Keratinocyte (primary cell): ENCODE measurements at regions not wholly inside any gene's neighbourhood (a gene's known extent, or its start where the extent isn't known, plus 50 kb on each side); places are given as distances from the start of the nearest gene placed in this dataset.

Experiments used
- DNase-seq: peaks from one replicate; pipeline ENCODE4 v3.0.0-alpha.2; 2011; ENCODE audit warnings: low read depth, missing footprints, low spot score
- FAIRE-seq: peaks from 2 replicates; lab custom pipeline; 2011; peaks lifted over from hg19 to GRCh38; lab: Jason Lieb, UNC
- H2AFZ ChIP-seq: 2 replicates; pipeline ENCODE4 v1.6.0; 2012; ENCODE audit warnings: low read length, control low read depth, inconsistent platforms; ENCODE audit not compliant: control insufficient read depth
- H3K27ac ChIP-seq: 2 replicates; pipeline ENCODE4 v1.5.1; 2011; ENCODE audit warnings: low read length; ENCODE audit not compliant: control insufficient read depth, insufficient read depth
- H3K27me3 ChIP-seq: 3 replicates; pipeline ENCODE4 v1.6.0; 2011; ENCODE audit warnings: low read length; ENCODE audit not compliant: control insufficient read depth, insufficient read depth; ENCODE audit errors: extremely low read depth
- H3K36me3 ChIP-seq, 2 experiments: 2 replicates in 1 of 2; 3 replicates in 1 of 2; pipeline ENCODE4 v1.5.1; 2011; ENCODE audit warnings: low read length in 2 of 2, mild to moderate bottlenecking in 1 of 2; ENCODE audit not compliant: control insufficient read depth in 2 of 2, insufficient read depth in 2 of 2; ENCODE audit errors: extremely low read depth in 1 of 2
- H3K4me1 ChIP-seq: 3 replicates; pipeline ENCODE4 v1.5.1; 2011; ENCODE audit warnings: low read length; ENCODE audit not compliant: control insufficient read depth, insufficient read depth; ENCODE audit errors: extremely low read depth
- H3K4me2 ChIP-seq: 3 replicates; pipeline ENCODE4 v1.6.0; 2011; ENCODE audit warnings: low read depth, low read length; ENCODE audit not compliant: control insufficient read depth, insufficient read depth; ENCODE audit errors: extremely low read depth
- H3K4me3 ChIP-seq, 3 experiments: fragments of 200-600 bp in 1 of 3; sonication (generic) in 1 of 3; 2 replicates in 2 of 3; 3 replicates in 1 of 3; pipeline ENCODE4 v1.5.1; 2011 to 2016; ENCODE audit warnings: low read length in 3 of 3, mild to moderate bottlenecking in 3 of 3, control low read depth in 2 of 3, inconsistent platforms in 1 of 3, low read depth in 1 of 3, mixed read lengths in 1 of 3, mixed run types in 1 of 3, moderate library complexity in 1 of 3; ENCODE audit not compliant: control insufficient read depth in 2 of 3, insufficient read depth in 2 of 3; ENCODE audit errors: extremely low read depth in 1 of 3
- H3K79me2 ChIP-seq: 2 replicates; pipeline ENCODE4 v1.6.0; 2012; ENCODE audit warnings: low read length; ENCODE audit not compliant: control insufficient read depth, insufficient read depth
- H3K9ac ChIP-seq: 3 replicates; pipeline ENCODE4 v1.6.0; 2011; ENCODE audit warnings: low read length; ENCODE audit not compliant: control insufficient read depth, insufficient read depth; ENCODE audit errors: extremely low read depth
- H3K9me1 ChIP-seq: 3 replicates; pipeline ENCODE4 v1.6.0; 2011; ENCODE audit warnings: low read length; ENCODE audit not compliant: control insufficient read depth, insufficient read depth; ENCODE audit errors: extremely low read depth
- H3K9me3 ChIP-seq: 2 replicates; pipeline ENCODE4 v1.5.1; 2012; ENCODE audit warnings: low read depth, low read length; ENCODE audit not compliant: control insufficient read depth
- H4K20me1 ChIP-seq: 3 replicates; pipeline ENCODE4 v1.6.0; 2011; ENCODE audit warnings: low read length; ENCODE audit not compliant: control insufficient read depth, insufficient read depth; ENCODE audit errors: extremely low read depth
- CTCF ChIP-seq, 3 experiments: IDR thresholded peaks in 1 of 3; conservative IDR thresholded peaks in 1 of 3; optimal IDR thresholded peaks in 1 of 3; 2 replicates in 2 of 3; 3 replicates in 1 of 3; pipeline versions ENCODE3 to v1.5.1; 2011; ENCODE audit warnings: low read length in 3 of 3, mild to moderate bottlenecking in 3 of 3, moderate library complexity in 2 of 3, control low read depth in 1 of 3, inconsistent platforms in 1 of 3; ENCODE audit not compliant: insufficient read depth in 2 of 3; ENCODE audit errors: extremely low read depth in 1 of 3
- EZH2 ChIP-seq: IDR thresholded peaks from one replicate; pipeline ENCODE4 v1.6.1; 2012; ENCODE audit warnings: inconsistent platforms, mild to moderate bottlenecking, low read length, moderate library complexity
- dilution Hi-C: fragments of 300-500 bp; cut with MboI; formaldehyde crosslinking; loops from one replicate; pipeline ENCODE4 v1.7.0; 2020; ENCODE audit warnings: low sequenced_read_pairs; ENCODE audit not compliant: extremely low pct_ligation_motif_present

GRCh38 chr16:65964752-65965151 lies 401.7 kb upstream of the CDH5 start:
- no peak overlapping the region for H3K27ac ChIP-seq
- no peak overlapping the region for H2AFZ ChIP-seq
- H3K4me2 ChIP-seq, result no peak overlapping the region
- H3K9me3 ChIP-seq, result no peaks in the 10 kb centered on the region
- no peak overlapping the region for H3K4me3 ChIP-seq
- dilution Hi-C loops, result no loop called here
- H3K9me1 ChIP-seq, result no peaks in the 10 kb centered on the region
- no peaks in the 10 kb centered on the region for H4K20me1 ChIP-seq
- no peaks in the 10 kb centered on the region for H3K27me3 ChIP-seq
- no peaks in the 10 kb centered on the region for H3K36me3 ChIP-seq
- H3K79me2 ChIP-seq, result no peaks in the 10 kb centered on the region
- no peaks in the 10 kb centered on the region for H3K4me1 ChIP-seq
- no peak overlapping the region for H3K9ac ChIP-seq
- no peak for TF ChIP-seq EZH2
- no peak for DNase-seq
- no peak for FAIRE-seq

DNA sequence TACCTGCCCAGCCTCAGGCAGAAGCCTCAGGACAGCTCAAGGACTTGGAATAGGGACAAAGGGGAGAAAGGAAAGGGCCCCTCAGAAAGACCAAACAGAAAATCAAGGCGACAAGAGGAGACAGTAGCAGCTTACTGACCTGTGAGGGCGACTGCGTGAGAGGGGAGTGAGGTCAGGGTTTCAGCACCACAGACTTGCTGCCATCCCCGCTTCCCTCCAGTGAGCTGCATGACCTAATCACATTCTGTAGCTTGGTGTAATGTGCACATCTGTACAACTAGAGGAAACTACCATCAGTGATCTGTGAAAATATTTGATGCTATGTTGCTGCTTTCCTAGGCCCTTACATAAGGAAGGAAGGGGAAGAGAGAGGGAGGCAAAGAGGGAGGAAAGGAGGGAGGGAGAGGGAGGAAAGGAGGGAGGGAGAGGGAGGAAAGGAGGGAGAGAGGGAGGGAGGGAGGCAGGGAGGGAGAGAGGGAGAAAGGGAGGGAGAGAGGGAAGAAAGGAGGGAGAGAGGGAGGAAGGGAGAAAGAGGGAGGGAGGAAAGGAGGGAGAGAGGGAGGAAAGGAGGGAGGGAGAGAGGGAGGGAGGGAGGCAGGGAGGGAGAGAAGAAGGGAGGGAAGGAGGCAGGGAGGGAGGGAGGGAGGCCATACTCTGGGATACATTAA lies 404.9 kb upstream of the CDH5 start:
- Histone ChIP-seq H3K27ac (no peak overlapping the region), H3K9ac (no peak overlapping the region), H4K20me1 (no peaks in the 10 kb centered on the region), H3K9me3 (no peaks in the 10 kb centered on the region), H3K4me2 (no peak overlapping the region), H2AFZ (no peak overlapping the region), H3K36me3 (no peaks in the 10 kb centered on the region), H3K4me1 (no peaks in the 10 kb centered on the region), H3K27me3 (no peaks in the 10 kb centered on the region), H3K4me3 (no peak overlapping the region), H3K9me1 (no peaks in the 10 kb centered on the region), H3K79me2 (no peaks in the 10 kb centered on the region)
- no peak for TF ChIP-seq EZH2
- TF ChIP-seq CTCF (optimal IDR thresholded peaks at IDR 0.05 in 1 of 3, IDR thresholded peaks at IDR 0.05 in 1 of 3, conservative IDR thresholded peaks at IDR 0.05 in 1 of 3; ENCODE audit: extremely low read depth in 1 of 3, insufficient read depth in 2 of 3, low read length in 3 of 3), result no peak
- dilution Hi-C loops, result no loop called here
- FAIRE-seq (no peak), DNase-seq (no peak)

DNA sequence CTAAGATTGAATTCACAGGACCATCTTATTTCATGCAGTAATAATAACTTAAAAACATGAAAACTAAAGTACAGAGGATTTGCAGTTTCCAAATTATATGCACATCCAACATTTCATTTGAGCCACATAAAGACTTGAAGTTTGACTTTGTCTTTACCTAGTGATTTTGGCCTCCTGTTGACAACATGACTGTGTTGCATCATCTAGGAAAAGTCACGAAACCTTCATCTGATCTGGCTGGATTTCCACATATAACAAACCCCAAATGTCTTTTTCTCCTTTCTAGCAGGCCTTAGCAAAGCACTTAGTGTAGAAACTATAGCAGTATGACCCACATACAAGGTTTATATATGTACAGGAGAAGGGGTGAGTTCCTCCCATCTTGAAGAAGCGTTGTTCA lies 406.5 kb upstream of the CDH5 start:
- no peaks in the 10 kb centered on the region for H3K9me1 ChIP-seq
- H4K20me1 ChIP-seq, result no peaks in the 10 kb centered on the region
- no peak overlapping the region for H3K4me3 ChIP-seq
- no peak for DNase-seq
- FAIRE-seq, result no peak
- no peak overlapping the region for H3K9ac ChIP-seq
- no peaks in the 10 kb centered on the region for H3K36me3 ChIP-seq
- no peaks in the 10 kb centered on the region for H3K27me3 ChIP-seq
- no peak overlapping the region for H3K4me2 ChIP-seq
- H2AFZ ChIP-seq, result no peak overlapping the region
- no peaks in the 10 kb centered on the region for H3K9me3 ChIP-seq
- H3K79me2 ChIP-seq, result no peaks in the 10 kb centered on the region
- TF ChIP-seq CTCF (optimal IDR thresholded peaks at IDR 0.05 in 1 of 3, IDR thresholded peaks at IDR 0.05 in 1 of 3, conservative IDR thresholded peaks at IDR 0.05 in 1 of 3; ENCODE audit: extremely low read depth in 1 of 3, insufficient read depth in 2 of 3, low read length in 3 of 3), result no peak
- no peak for TF ChIP-seq EZH2
- dilution Hi-C loops, result no loop called here
- no peaks in the 10 kb centered on the region for H3K4me1 ChIP-seq
- no peak overlapping the region for H3K27ac ChIP-seq
